ENCODE measurements at regions not wholly inside any gene's neighbourhood (a gene's known extent, or its start where the extent isn't known, plus 50 kb on each side); places are given as distances from the start of the nearest gene placed in this dataset.
A peak's percentile ranks its signal among the peaks of the same experiment; 100 is the strongest.

DNA sequence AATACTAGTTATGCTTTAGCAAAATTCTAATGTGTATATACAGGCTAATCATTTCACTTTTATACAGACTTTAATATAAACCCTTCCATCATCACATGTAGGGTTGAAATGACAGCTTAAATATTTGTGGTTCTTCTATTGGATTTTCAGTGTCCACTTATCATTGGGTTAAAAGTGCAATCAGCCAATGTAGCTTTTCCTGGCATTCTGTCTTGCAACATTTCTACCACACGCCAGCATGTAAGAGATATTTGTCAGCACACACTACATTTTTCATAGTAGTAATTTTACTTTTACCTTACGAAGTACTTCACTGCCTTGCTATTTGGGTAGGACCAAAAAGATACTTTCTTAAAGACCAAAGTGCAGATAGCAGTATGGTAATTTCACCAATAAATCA is 252.0 kb downstream of the TBX18 start:
- ChIA-PET CTCF (interaction anchor here (0.9 to 1.5 kb wide), 3 partner anchors 13 to 811 kb away, joined by 3 to 4 read pairs (median 3); no protein-coding TSS in a partner anchor), POLR2A (no interaction called here)
- TF ChIP-seq, protein P1, sequence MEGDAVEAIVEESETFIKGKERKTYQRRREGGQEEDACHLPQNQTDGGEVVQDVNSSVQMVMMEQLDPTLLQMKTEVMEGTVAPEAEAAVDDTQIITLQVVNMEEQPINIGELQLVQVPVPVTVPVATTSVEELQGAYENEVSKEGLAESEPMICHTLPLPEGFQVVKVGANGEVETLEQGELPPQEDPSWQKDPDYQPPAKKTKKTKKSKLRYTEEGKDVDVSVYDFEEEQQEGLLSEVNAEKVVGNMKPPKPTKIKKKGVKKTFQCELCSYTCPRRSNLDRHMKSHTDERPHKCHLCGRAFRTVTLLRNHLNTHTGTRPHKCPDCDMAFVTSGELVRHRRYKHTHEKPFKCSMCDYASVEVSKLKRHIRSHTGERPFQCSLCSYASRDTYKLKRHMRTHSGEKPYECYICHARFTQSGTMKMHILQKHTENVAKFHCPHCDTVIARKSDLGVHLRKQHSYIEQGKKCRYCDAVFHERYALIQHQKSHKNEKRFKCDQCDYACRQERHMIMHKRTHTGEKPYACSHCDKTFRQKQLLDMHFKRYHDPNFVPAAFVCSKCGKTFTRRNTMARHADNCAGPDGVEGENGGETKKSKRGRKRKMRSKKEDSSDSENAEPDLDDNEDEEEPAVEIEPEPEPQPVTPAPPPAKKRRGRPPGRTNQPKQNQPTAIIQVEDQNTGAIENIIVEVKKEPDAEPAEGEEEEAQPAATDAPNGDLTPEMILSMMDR (IDR thresholded peaks at IDR 0.05; ENCODE audit: insufficient read depth, low read length, missing control alignments), result no peak
- peak; percentile 14 for DNase-seq (ENCODE audit: low read depth, low spot score)
- H3K4me3 ChIP-seq (ENCODE audit: low read depth, low read length), result no peak overlapping the region

DNA sequence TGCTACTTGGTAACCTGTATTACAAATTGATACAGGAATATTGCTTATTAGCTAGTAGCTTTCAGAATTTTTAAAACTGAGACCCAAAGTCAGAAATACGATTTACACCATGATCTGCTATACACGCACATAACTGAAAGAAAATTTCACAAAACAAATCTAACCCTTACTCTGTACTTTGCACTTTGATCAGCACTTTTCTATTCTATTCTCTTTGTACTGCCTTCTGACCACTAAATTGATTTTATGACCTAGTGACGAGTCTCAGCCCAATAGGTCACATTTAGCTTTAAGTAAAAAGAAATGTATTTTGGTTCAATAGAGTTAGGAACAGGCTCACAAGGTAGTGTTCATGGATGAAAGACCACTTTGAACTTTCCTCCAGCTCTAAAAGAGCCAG is 252.5 kb downstream of the TBX18 start:
- ChIA-PET CTCF (interaction anchor here (0.9 to 1.5 kb wide), 2 partner anchors 84 to 811 kb away, joined by 3 read pairs; no protein-coding TSS in a partner anchor), POLR2A (no interaction called here)
- TF ChIP-seq, protein P1 (IDR thresholded peaks at IDR 0.05; ENCODE audit: insufficient read depth, low read length, missing control alignments), result no peak
- no peak overlapping the region for H3K4me3 ChIP-seq (ENCODE audit: low read depth, low read length)
- no peak for DNase-seq (ENCODE audit: low read depth, low spot score)

DNA sequence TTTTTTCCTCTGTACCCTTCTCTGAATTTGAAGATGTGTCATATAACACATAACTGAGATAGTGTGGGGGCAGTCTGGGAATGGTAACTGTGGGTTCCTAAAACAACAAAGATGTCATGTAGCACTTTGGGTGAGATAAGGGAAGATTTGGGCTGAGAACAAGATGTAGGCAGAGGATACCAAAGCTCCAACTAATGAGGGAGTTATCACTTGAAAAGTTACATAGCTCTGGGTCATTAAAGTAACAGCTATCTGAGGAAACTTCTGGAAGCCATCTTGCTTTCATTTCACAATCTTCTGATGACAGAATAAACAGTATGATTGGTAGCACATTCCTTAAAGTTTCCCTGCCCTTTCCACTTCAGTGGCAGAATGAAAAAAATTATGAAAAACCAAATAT is 255.4 kb downstream of the TBX18 start:
- ChIA-PET POLR2A (no interaction called here), CTCF (interaction anchor here (1.0 to 1.3 kb wide), 3 partner anchors 13 to 86 kb away, joined by 3 to 4 read pairs (median 3); no protein-coding TSS in a partner anchor)
- no peak overlapping the region for H3K4me3 ChIP-seq (ENCODE audit: low read depth, low read length)

DNA sequence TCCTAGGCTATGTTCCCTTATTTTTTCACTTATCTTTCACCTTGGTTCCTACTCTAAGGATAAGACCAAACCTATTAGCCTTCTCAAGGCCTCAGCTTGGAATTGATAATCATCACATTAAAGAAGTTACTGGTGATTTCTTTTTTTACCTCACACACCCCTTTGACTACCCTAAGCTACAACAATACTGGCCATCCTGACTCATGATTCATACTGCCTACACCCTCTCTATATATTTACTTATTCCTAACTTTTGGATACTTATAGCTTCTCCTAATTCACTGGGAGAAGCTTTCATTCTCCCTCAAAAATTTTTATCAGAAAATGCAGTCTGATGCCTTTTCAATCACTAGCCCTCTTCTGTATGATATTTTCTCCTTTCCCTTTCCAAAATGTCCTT is 256.1 kb downstream of the TBX18 start:
- H3K4me3 ChIP-seq (ENCODE audit: low read depth, low read length), result no peak overlapping the region
- ChIA-PET POLR2A (no interaction called here), CTCF (no interaction called here)
- DNase-seq (ENCODE audit: low read depth, low spot score), result no peak
- TF ChIP-seq, protein P1 (IDR thresholded peaks at IDR 0.05; ENCODE audit: insufficient read depth, low read length, missing control alignments), result no peak

More for the DNA sequence above, 255.4 kb downstream of the TBX18 start:
- peak; percentile 10 for DNase-seq (ENCODE audit: low read depth, low spot score)
- TF ChIP-seq, protein P1 (IDR thresholded peaks at IDR 0.05; ENCODE audit: insufficient read depth, low read length, missing control alignments), result no peak

DNA sequence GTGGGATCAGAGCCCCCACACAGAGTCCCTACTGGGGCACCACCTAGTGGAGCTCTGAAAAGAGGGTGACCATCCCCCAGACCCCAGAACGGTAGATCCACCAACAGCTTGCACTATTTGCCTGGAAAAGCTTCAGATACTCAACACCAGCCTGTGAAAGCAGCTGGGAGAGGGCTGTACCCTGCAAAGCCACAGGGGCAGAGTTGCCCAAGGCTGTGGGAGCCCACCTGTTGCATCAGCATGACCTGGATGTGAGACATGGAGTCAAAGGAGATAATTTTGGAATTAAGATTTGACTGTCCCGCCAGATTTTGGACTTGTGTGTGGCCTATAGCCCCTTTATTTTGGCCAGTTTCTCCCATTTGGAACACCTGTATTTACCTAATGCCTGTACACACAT is 260.4 kb downstream of the TBX18 start:
- CTCF ChIA-PET, result no interaction called here
- POLR2A ChIA-PET, result no interaction called here
- TF ChIP-seq, protein P1 (IDR thresholded peaks at IDR 0.05; ENCODE audit: insufficient read depth, low read length, missing control alignments), result no peak
- no peak overlapping the region for H3K4me3 ChIP-seq (ENCODE audit: low read depth, low read length)
- no peak for DNase-seq (ENCODE audit: low read depth, low spot score)

DNA sequence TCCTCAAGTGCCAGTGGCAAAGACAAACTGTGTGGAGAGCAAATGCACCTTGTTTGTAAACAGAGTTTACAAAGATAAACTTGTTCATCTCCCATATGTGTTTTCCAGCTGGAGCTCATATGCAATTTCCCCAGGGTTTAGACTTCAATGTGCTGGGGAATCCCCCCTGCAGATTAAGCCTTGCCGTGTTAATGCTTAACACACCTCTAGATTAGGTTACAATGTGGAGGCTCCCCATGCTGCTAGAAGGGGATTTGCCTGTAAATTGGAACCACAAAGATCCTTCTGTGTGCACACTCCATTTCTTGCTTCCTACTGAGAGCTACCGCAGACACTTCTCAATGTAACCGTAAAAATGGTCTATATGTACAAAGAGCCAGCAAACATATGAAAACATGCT is 263.1 kb downstream of the TBX18 start:
- no peak overlapping the region for H3K4me3 ChIP-seq (ENCODE audit: low read depth, low read length)
- ChIA-PET CTCF (no interaction called here), POLR2A (no interaction called here)
- no peak for DNase-seq (ENCODE audit: low read depth, low spot score)
- TF ChIP-seq, protein P1 (IDR thresholded peaks at IDR 0.05; ENCODE audit: insufficient read depth, low read length, missing control alignments), result no peak

All from AG04449 (cell line).